Testis (tissue), 2 donors: ENCODE measurements at regions not wholly inside any gene's neighbourhood (a gene's known extent, or its start where the extent isn't known, plus 50 kb on each side); places are given as distances from the start of the nearest gene placed in this dataset.

ENCODE experiments used
- POLR2A ChIP-seq: fragments of 450-650 bp; IDR thresholded peaks from one replicate; pipeline ENCODE4 v1.6.1; 2017; ENCODE audit warnings: antibody characterized with exemption, mild to moderate bottlenecking, moderate library complexity
- TF ChIP-seq, protein P1 (sequence below), 3 experiments: fragments of 450-650 bp in 2 of 3; fragments of 200-600 bp in 1 of 3; sonication (generic) in 1 of 3; IDR thresholded peaks; one replicate each; pipeline ENCODE4 v1.5.1; 2016 to 2019; ENCODE audit warnings: antibody characterized with exemption in 3 of 3, mild to moderate bottlenecking in 2 of 3, moderate library complexity in 1 of 3

GRCh38 chr16:26700250-26700649, 366.5 kb upstream of the C16orf82 start:
- TF ChIP-seq POLR2A, result no peak
- TF ChIP-seq, protein P1, sequence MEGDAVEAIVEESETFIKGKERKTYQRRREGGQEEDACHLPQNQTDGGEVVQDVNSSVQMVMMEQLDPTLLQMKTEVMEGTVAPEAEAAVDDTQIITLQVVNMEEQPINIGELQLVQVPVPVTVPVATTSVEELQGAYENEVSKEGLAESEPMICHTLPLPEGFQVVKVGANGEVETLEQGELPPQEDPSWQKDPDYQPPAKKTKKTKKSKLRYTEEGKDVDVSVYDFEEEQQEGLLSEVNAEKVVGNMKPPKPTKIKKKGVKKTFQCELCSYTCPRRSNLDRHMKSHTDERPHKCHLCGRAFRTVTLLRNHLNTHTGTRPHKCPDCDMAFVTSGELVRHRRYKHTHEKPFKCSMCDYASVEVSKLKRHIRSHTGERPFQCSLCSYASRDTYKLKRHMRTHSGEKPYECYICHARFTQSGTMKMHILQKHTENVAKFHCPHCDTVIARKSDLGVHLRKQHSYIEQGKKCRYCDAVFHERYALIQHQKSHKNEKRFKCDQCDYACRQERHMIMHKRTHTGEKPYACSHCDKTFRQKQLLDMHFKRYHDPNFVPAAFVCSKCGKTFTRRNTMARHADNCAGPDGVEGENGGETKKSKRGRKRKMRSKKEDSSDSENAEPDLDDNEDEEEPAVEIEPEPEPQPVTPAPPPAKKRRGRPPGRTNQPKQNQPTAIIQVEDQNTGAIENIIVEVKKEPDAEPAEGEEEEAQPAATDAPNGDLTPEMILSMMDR (IDR thresholded peaks at IDR 0.05), result no peak
